GM23338 (cell line): ENCODE measurements at regions not wholly inside any gene's neighbourhood (a gene's known extent, or its start where the extent isn't known, plus 50 kb on each side); places are given as distances from the start of the nearest gene placed in this dataset.

Experiments
- ATAC-seq: fragments of 200-7000 bp; cut with Tn5 transposase; 3 replicates; pipeline ENCODE4 v1.9.1; 2020
- DNase-seq: peaks from one replicate; pipeline ENCODE4 v3.0.0-alpha.2; 2015; ENCODE audit warnings: low spot score
- H2AFZ ChIP-seq: fragments of 200-600 bp; sonication (generic); 2 replicates; pipeline ENCODE4 v1.8.0; 2016; ENCODE audit warnings: antibody characterized with exemption, mild to moderate bottlenecking, moderate library complexity
- H3F3A ChIP-seq: fragments of 200-600 bp; sonication (generic); replicated peaks from 2 replicates; pipeline ENCODE4 v1.8.0; 2017; ENCODE audit warnings: antibody characterized with exemption, mixed run types, low read depth
- H3K27ac ChIP-seq: fragments of 200-600 bp; sonication (generic); 2 replicates; pipeline ENCODE4 v1.6.1; 2016; ENCODE audit warnings: low read depth
- H3K27me3 ChIP-seq: fragments of 200-600 bp; sonication (generic); 2 replicates; pipeline ENCODE4 v1.8.0; 2016; ENCODE audit warnings: mild to moderate bottlenecking, mixed run types, moderate library complexity; ENCODE audit not compliant: insufficient read depth
- H3K36me3 ChIP-seq: fragments of 200-600 bp; sonication (generic); 2 replicates; pipeline ENCODE4 v1.8.0; 2016; ENCODE audit warnings: mild to moderate bottlenecking; ENCODE audit not compliant: insufficient read depth
- H3K4me1 ChIP-seq: fragments of 200-600 bp; sonication (generic); 2 replicates; pipeline ENCODE4 v1.8.0; 2016; ENCODE audit warnings: mild to moderate bottlenecking, moderate library complexity; ENCODE audit not compliant: insufficient read depth
- H3K4me2 ChIP-seq: fragments of 200-600 bp; sonication (generic); 2 replicates; pipeline ENCODE4 v1.7.1; 2017; ENCODE audit warnings: mixed run types
- H3K4me3 ChIP-seq: fragments of 200-600 bp; sonication (generic); 2 replicates; pipeline ENCODE4 v1.6.1; 2016; ENCODE audit warnings: mixed run types
- H3K79me2 ChIP-seq: fragments of 200-600 bp; sonication (generic); replicated peaks from 2 replicates; pipeline ENCODE4 v1.8.0; 2017; ENCODE audit warnings: mild to moderate bottlenecking; ENCODE audit not compliant: insufficient read depth
- H3K9me2 ChIP-seq: fragments of 200-600 bp; sonication (generic); 2 replicates; pipeline ENCODE4 v1.8.0; 2017; ENCODE audit not compliant: insufficient read depth
- H4K20me1 ChIP-seq: fragments of 200-600 bp; sonication (generic); replicated peaks from 2 replicates; pipeline ENCODE4 v1.8.0; 2017; ENCODE audit warnings: mild to moderate bottlenecking; ENCODE audit not compliant: insufficient read depth
- H3K27ac Mint-ChIP-seq: 2 replicates; pipeline ENCODE4 v1.8.0; 2020; ENCODE audit warnings: inconsistent platforms, mild to moderate bottlenecking, moderate library complexity, mixed read lengths
- H3K27me3 Mint-ChIP-seq: 3 replicates; pipeline ENCODE4 v1.8.0; 2022; ENCODE audit warnings: low read depth, mild to moderate bottlenecking, moderate library complexity, mixed read lengths, inconsistent platforms; ENCODE audit not compliant: insufficient read depth, poor library complexity
- H3K36me3 Mint-ChIP-seq: 3 replicates; pipeline ENCODE4 v1.8.0; 2021; ENCODE audit warnings: low read depth, mild to moderate bottlenecking, inconsistent platforms, moderate library complexity, mixed read lengths
- H3K4me1 Mint-ChIP-seq: 3 replicates; pipeline ENCODE4 v1.8.0; 2020; ENCODE audit warnings: mild to moderate bottlenecking, inconsistent platforms, mixed read lengths
- H3K4me3 Mint-ChIP-seq: 3 replicates; pipeline ENCODE4 v1.8.0; 2021; ENCODE audit warnings: moderate library complexity, mild to moderate bottlenecking, inconsistent platforms, mixed read lengths
- H3K9me3 Mint-ChIP-seq: 3 replicates; pipeline ENCODE4 v1.8.0; 2020; ENCODE audit warnings: moderate library complexity, mild to moderate bottlenecking, inconsistent platforms, mixed read lengths
- EZH2phosphoT487 ChIP-seq: fragments of 200-600 bp; sonication (generic); IDR thresholded peaks from one replicate; pipeline ENCODE4 v1.8.1; 2018; ENCODE audit warnings: antibody characterized with exemption; ENCODE audit not compliant: unreplicated experiment
- POLR2AphosphoS5 ChIP-seq: IDR thresholded peaks from 2 replicates; pipeline ENCODE4 v1.6.1; 2016; ENCODE audit warnings: antibody characterized with exemption, low read depth
- STAT1 ChIP-seq: IDR thresholded peaks from one replicate; pipeline ENCODE4 v1.6.1; 2016; ENCODE audit warnings: antibody characterized with exemption; ENCODE audit not compliant: unreplicated experiment
- ZNF114 ChIP-seq: fragments of 250-450 bp; sonication (Bioruptor Pico); IDR thresholded peaks from 2 replicates; pipeline ENCODE4 v1.5.0; 2020; ENCODE audit warnings: mild to moderate bottlenecking, moderate library complexity
- ZNF331 ChIP-seq: fragments of 250-450 bp; sonication (Bioruptor Pico); IDR thresholded peaks from 2 replicates; pipeline ENCODE4 v1.5.0; 2020; ENCODE audit warnings: low read depth, mild to moderate bottlenecking, moderate library complexity
- TF ChIP-seq, protein P1 (sequence below): IDR thresholded peaks from one replicate; pipeline ENCODE4 v1.6.1; 2018; ENCODE audit warnings: antibody characterized with exemption; ENCODE audit not compliant: unreplicated experiment
- TF ChIP-seq, protein P2 (sequence below), 2 experiments: fragments of 200-600 bp in 1 of 2; sonication (generic) in 1 of 2; conservative IDR thresholded peaks; 2 replicates each; pipeline versions ENCODE4 v1.5.1 to v1.6.1; 2016 to 2017; ENCODE audit warnings: antibody characterized with exemption in 2 of 2, low read depth in 2 of 2, mild to moderate bottlenecking in 2 of 2, moderate library complexity in 1 of 2
- TF ChIP-seq, protein P3 (sequence below): IDR thresholded peaks from 2 replicates; pipeline ENCODE4 v1.6.1; 2016; ENCODE audit warnings: antibody characterized with exemption

DNA sequence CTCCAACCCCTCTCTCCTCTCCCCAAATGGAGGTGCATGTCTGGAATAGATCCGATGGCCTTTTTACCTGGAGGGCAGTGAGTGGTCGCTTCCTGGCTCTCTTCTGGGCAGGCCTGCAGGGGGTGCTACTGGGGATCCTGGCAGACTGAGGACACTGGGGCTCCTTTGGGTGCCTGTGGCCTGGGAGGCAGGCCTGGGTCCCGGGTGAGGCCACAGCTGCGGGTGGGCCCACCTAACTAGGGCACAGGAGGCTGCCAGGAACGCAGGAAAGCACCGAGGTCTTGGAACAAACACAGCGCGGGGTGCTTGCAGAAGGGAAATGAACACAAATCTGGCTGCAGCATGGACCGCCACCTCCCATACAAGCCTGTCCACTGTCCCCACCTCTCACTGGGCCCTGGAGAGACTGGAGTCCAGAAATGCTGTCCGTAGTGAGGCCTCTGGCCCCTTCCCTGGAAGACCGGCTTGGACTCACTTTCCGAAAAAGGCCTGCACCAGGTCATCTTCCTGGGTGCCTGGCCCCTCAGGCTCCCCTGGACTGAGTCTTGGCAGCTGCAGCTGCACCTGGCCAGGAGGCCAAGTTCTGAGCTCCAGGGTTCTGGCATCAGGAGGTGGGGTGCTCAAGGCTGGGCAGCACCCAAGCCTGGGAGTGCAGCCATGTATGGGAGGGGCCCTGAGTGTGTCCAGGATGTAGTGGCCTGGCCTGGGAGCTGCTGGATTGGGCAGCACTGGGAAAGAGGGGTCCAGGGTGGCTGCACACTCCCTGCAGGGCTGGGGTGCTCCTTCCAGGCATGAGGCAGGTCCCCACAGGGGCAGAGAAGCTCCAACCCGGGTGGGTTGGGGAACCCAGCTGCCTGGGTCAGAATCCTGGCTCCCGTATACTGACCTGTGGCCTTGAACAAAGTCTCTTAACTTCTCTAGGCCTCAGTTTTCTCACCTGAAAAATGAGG is 195.1 kb downstream of the IRF8 start:
- ATAC-seq (peak; percentile 49), DNase-seq (no peak)
- H3K4me3 ChIP-seq, result no peak overlapping the region
- Mint-ChIP-seq H3K27me3 (peaks cover 15% of the 10 kb centered on the region), H3K36me3 (no peaks in the 10 kb centered on the region), H3K9me3 (0 out of 3 replicates have a peak, but pooled peaks cover 3% of the 10 kb centered on the region), H3K4me1 (peaks cover 17% of the 10 kb centered on the region), H3K4me3 (no peak overlapping the region), H3K27ac (no peak overlapping the region)
- H3K36me3 ChIP-seq, result no peaks in the 10 kb centered on the region
- no peak overlapping the region for H2AFZ ChIP-seq
- no peak overlapping the region for H3K4me2 ChIP-seq
- no peaks in the 10 kb centered on the region for H3K4me1 ChIP-seq
- H3K79me2 ChIP-seq, result no peaks in the 10 kb centered on the region
- H3K27ac ChIP-seq, result no peak overlapping the region
- TF ChIP-seq, protein P1, sequence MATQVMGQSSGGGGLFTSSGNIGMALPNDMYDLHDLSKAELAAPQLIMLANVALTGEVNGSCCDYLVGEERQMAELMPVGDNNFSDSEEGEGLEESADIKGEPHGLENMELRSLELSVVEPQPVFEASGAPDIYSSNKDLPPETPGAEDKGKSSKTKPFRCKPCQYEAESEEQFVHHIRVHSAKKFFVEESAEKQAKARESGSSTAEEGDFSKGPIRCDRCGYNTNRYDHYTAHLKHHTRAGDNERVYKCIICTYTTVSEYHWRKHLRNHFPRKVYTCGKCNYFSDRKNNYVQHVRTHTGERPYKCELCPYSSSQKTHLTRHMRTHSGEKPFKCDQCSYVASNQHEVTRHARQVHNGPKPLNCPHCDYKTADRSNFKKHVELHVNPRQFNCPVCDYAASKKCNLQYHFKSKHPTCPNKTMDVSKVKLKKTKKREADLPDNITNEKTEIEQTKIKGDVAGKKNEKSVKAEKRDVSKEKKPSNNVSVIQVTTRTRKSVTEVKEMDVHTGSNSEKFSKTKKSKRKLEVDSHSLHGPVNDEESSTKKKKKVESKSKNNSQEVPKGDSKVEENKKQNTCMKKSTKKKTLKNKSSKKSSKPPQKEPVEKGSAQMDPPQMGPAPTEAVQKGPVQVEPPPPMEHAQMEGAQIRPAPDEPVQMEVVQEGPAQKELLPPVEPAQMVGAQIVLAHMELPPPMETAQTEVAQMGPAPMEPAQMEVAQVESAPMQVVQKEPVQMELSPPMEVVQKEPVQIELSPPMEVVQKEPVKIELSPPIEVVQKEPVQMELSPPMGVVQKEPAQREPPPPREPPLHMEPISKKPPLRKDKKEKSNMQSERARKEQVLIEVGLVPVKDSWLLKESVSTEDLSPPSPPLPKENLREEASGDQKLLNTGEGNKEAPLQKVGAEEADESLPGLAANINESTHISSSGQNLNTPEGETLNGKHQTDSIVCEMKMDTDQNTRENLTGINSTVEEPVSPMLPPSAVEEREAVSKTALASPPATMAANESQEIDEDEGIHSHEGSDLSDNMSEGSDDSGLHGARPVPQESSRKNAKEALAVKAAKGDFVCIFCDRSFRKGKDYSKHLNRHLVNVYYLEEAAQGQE, result no peak
- TF ChIP-seq, protein P2, sequence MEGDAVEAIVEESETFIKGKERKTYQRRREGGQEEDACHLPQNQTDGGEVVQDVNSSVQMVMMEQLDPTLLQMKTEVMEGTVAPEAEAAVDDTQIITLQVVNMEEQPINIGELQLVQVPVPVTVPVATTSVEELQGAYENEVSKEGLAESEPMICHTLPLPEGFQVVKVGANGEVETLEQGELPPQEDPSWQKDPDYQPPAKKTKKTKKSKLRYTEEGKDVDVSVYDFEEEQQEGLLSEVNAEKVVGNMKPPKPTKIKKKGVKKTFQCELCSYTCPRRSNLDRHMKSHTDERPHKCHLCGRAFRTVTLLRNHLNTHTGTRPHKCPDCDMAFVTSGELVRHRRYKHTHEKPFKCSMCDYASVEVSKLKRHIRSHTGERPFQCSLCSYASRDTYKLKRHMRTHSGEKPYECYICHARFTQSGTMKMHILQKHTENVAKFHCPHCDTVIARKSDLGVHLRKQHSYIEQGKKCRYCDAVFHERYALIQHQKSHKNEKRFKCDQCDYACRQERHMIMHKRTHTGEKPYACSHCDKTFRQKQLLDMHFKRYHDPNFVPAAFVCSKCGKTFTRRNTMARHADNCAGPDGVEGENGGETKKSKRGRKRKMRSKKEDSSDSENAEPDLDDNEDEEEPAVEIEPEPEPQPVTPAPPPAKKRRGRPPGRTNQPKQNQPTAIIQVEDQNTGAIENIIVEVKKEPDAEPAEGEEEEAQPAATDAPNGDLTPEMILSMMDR (conservative IDR thresholded peaks at IDR 0.05; ENCODE audit: low read depth in 2 of 2), result peak; percentile 42 to 55
- no peaks in the 10 kb centered on the region for H3K9me2 ChIP-seq
- H3K27me3 ChIP-seq, result no peaks in the 10 kb centered on the region
- H4K20me1 ChIP-seq, result no peaks in the 10 kb centered on the region
- H3F3A ChIP-seq, result no peaks in the 10 kb centered on the region

DNA sequence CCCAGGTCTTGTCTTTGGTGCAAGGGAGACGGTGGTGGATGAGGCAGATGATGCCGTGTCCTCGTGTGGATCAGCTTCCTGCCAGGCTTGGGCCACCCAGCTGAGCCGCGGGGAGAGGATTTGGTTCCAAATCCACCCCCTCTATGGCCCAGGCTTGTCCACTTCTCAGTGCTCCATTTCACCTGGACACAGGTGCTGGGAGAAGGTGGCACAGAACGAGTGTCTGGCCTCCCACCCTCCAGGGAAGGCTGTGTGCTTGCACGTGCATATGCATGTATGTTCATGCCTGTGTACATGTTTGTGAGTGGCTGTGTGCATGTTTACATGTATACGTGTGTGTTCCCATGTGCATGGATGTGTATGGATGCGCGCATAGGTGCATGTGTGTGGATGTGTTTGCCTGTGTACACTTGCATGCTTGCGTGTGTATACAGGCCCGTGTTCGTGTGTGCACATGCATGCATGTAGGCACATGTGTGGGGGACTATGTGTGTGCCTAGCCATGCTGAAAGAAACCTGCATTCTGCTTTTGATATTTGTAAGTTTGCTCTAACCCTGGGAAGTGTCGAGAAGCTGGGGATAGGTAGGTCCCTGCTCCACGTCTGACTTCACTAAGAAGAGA is 196.3 kb downstream of the IRF8 start:
- Histone ChIP-seq H3F3A (no peaks in the 10 kb centered on the region), H2AFZ (no peak overlapping the region), H3K4me3 (no peak overlapping the region), H3K9me2 (no peaks in the 10 kb centered on the region), H3K27me3 (no peaks in the 10 kb centered on the region), H4K20me1 (no peaks in the 10 kb centered on the region), H3K4me1 (no peaks in the 10 kb centered on the region), H3K36me3 (no peaks in the 10 kb centered on the region), H3K27ac (no peak overlapping the region), H3K4me2 (no peak overlapping the region), H3K79me2 (no peaks in the 10 kb centered on the region)
- Mint-ChIP-seq H3K4me1 (peaks cover 9% of the 10 kb centered on the region), H3K4me3 (no peak overlapping the region), H3K9me3 (0 out of 3 replicates have a peak, but pooled peaks cover 3% of the 10 kb centered on the region), H3K27me3 (peaks cover 15% of the 10 kb centered on the region), H3K36me3 (no peaks in the 10 kb centered on the region), H3K27ac (no peak overlapping the region)
- TF ChIP-seq ZNF331 (no peak), STAT1 (no peak), ZNF114 (no peak), POLR2AphosphoS5 (no peak), EZH2phosphoT487 (no peak)
- TF ChIP-seq, protein P3, sequence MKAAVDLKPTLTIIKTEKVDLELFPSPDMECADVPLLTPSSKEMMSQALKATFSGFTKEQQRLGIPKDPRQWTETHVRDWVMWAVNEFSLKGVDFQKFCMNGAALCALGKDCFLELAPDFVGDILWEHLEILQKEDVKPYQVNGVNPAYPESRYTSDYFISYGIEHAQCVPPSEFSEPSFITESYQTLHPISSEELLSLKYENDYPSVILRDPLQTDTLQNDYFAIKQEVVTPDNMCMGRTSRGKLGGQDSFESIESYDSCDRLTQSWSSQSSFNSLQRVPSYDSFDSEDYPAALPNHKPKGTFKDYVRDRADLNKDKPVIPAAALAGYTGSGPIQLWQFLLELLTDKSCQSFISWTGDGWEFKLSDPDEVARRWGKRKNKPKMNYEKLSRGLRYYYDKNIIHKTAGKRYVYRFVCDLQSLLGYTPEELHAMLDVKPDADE, result no peak
- TF ChIP-seq, protein P2 (conservative IDR thresholded peaks at IDR 0.05; ENCODE audit: low read depth in 2 of 2), result no peak
- TF ChIP-seq, protein P1, result no peak
- ATAC-seq (no peak), DNase-seq (no peak)
